ENCODE measurements at regions not wholly inside any gene's neighbourhood (a gene's known extent, or its start where the extent isn't known, plus 50 kb on each side); places are given as distances from the start of the nearest gene placed in this dataset.

DNA sequence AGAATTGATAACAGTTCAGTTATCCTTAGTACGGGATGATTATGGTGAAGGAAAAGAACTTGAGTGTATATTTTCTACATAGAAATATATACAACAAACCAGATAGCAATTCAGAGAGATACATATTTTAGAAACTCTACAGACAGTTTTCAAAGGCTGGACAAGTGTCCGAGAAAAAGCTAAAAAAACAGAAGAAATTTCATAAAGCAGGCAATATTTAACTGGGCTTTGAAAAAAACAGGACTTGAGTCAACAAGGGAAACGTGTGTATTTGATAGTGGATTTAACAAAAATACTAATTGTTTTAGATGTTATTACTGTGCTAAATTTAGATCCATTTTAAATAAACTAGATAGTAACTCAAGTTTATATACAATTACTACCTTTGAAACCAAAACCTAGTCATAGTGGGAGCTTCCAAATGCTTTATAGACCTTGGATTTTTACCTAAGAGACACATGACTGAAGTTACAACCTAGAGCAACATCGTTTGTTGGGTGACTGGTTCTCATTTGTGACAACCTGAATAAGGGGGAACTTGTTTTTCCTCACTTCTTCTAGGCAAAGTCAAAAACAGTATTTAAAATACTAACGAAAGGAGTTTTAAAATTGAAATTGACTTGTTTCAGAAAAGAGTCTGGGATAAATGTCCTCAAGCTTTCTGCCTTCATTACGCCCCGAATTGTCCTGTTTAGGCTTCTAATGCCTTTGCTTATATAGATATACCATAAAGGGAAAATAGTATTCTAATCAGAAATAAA lies 116.7 kb upstream of the PRSS16 start:
- H3K4me1 ChIP-seq (ENCODE audit: insufficient read depth, low read length) = peaks cover 44% of the 10 kb centered on the region
- in situ Hi-C loops (cut with HindIII; ENCODE audit: extremely low pct_ligation_motif_present, low pct_unique_long_range_greater_than_20kb) (no loop called here), intact Hi-C loops (cut with micrococcal nuclease; ENCODE audit: unreplicated experiment) (no loop called here)
- H3K27me3 ChIP-seq (ENCODE audit: control insufficient read depth in 1 of 2, insufficient read depth in 2 of 2, low read length in 2 of 2) = peaks cover 2 to 38% of the 10 kb centered on the region in 2 experiments; a peak in 4 of 5 replicates
- H3K79me2 ChIP-seq (ENCODE audit: insufficient read depth, low read length) = no peaks in the 10 kb centered on the region
- ATAC-seq = no peak
- no peak for FAIRE-seq
- H3K4me3 ChIP-seq (replicated peaks in 1 of 3; ENCODE audit: insufficient read depth in 1 of 3, low read depth in 2 of 3, low read length in 3 of 3) = peak overlapping the region in 1 of 3 experiments; percentile 36; a peak in 1 of 6 replicates
- no peak for DNase-seq (ENCODE audit: low spot score)
- H3K27ac ChIP-seq (ENCODE audit: extremely low read length, insufficient read depth, low read length) = peak overlapping the region; percentile 78
- 49% methylated on average over 7 of the region's 7 CpGs for WGBS (ENCODE audit: low lambda C conversion rate)
- peaks cover 6% of the 10 kb centered on the region; the same call in 1 of the 2 replicates for H3K9me3 ChIP-seq (ENCODE audit: low read length)
- POLR2A ChIA-PET = no interaction called here
- no peaks in the 10 kb centered on the region for H3K36me3 ChIP-seq (replicated peaks in 1 of 2; ENCODE audit: control insufficient read depth in 1 of 2, insufficient read depth in 2 of 2, low read length in 2 of 2)
- CTCF ChIA-PET (ENCODE audit: low intra/inter-chr PET ratio, low total read pairs) = no interaction called here
- no TSS peak for BruUV-seq (replicated peaks)
- no peak for TF ChIP-seq ZNF30 (CRISPR knock-in tag; IDR thresholded peaks at IDR 0.05)
- no peak for TF ChIP-seq TBX2 (CRISPR knock-in tag; IDR thresholded peaks at IDR 0.05; ENCODE audit: borderline replicate concordance)
- TF ChIP-seq ZFP82 (CRISPR knock-in tag; IDR thresholded peaks at IDR 0.05; ENCODE audit: borderline replicate concordance) = no peak
- no peak for TF ChIP-seq KDM5B (CRISPR knock-in tag; IDR thresholded peaks at IDR 0.05; ENCODE audit: borderline replicate concordance)
- no peak for TF ChIP-seq ZNF232 (CRISPR knock-in tag; IDR thresholded peaks at IDR 0.05; ENCODE audit: borderline replicate concordance)
- TF ChIP-seq NR2C2 (CRISPR knock-in tag; IDR thresholded peaks at IDR 0.05; ENCODE audit: borderline replicate concordance) = no peak
- no peak for TF ChIP-seq ZNF572 (CRISPR knock-in tag; IDR thresholded peaks at IDR 0.05)
- no peak for TF ChIP-seq MAZ (IDR thresholded peaks at IDR 0.05; ENCODE audit: borderline replicate concordance, low read depth, low read length)
- no peak for TF ChIP-seq MAZ (CRISPR knock-in tag; IDR thresholded peaks at IDR 0.05; ENCODE audit: low read depth)
- no peak for TF ChIP-seq ZBTB8A (CRISPR knock-in tag; IDR thresholded peaks at IDR 0.05; ENCODE audit: borderline replicate concordance, low read depth)
- no peak for TF ChIP-seq CC2D1A (CRISPR knock-in tag; IDR thresholded peaks at IDR 0.05)
- no peak for TF ChIP-seq ZNF337 (CRISPR knock-in tag; IDR thresholded peaks at IDR 0.05; ENCODE audit: borderline replicate concordance, low read depth)
- no peak for TF ChIP-seq ZFP41 (CRISPR knock-in tag; IDR thresholded peaks at IDR 0.05; ENCODE audit: borderline replicate concordance)
- TF ChIP-seq POLR2G (IDR thresholded peaks at IDR 0.05; ENCODE audit: low read depth, low read length) = no peak
- TF ChIP-seq JUNB (CRISPR knock-in tag; IDR thresholded peaks at IDR 0.05; ENCODE audit: borderline replicate concordance) = no peak
- TF ChIP-seq STAG1 (CRISPR knock-in tag; IDR thresholded peaks at IDR 0.05) = no peak
- TF ChIP-seq, protein P1, sequence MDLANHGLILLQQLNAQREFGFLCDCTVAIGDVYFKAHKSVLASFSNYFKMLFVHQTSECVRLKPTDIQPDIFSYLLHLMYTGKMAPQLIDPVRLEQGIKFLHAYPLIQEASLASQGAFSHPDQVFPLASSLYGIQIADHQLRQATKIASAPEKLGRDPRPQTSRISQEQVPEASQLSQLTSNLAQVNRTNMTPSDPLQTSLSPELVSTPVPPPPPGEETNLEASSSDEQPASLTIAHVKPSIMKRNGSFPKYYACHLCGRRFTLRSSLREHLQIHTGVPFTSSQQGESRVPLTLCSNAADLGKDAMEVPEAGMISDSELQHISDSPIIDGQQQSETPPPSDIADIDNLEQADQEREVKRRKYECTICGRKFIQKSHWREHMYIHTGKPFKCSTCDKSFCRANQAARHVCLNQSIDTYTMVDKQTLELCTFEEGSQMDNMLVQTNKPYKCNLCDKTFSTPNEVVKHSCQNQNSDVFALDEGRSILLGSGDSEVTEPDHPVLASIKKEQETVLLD (CRISPR knock-in tag; IDR thresholded peaks at IDR 0.05; ENCODE audit: low read depth) = no peak
- TF ChIP-seq ZNF124 (CRISPR knock-in tag; IDR thresholded peaks at IDR 0.05) = no peak
- no peak for TF ChIP-seq WIZ (CRISPR knock-in tag; IDR thresholded peaks at IDR 0.05)
- no peak for TF ChIP-seq TARDBP (CRISPR knock-in tag; IDR thresholded peaks at IDR 0.05)
- H3K9ac ChIP-seq (ENCODE audit: insufficient read depth, low read depth, low read length) = no peak overlapping the region
- H2AFZ ChIP-seq (ENCODE audit: low read length) = no peak overlapping the region
- H4K20me1 ChIP-seq (ENCODE audit: insufficient read depth, low read length) = no peaks in the 10 kb centered on the region; the same call in 1 of the 2 replicates
- peak overlapping the region; percentile 65 for H3K4me2 ChIP-seq (ENCODE audit: low read depth, low read length)

Measured in HepG2 (cell line).